Lung (tissue), 11 donors: ENCODE measurements at regions not wholly inside any gene's neighbourhood (a gene's known extent, or its start where the extent isn't known, plus 50 kb on each side); places are given as distances from the start of the nearest gene placed in this dataset.

Source experiments
- ATAC-seq: fragments of 200-7000 bp; cut with Tn5 transposase; one replicate; pipeline ENCODE4 v1.9.1; 2020; ENCODE audit warnings: moderate number of reproducible peaks; ENCODE audit not compliant: insufficient read depth, low FRiP score
- DNase-seq, 3 donors: peaks; one replicate each; pipeline ENCODE4 v3.0.0-alpha.2; 2013 to 2017
- H3K27ac ChIP-seq, 2 donors: one replicate each; pipeline ENCODE4 v1.5.1; 2013; ENCODE audit warnings: mild to moderate bottlenecking in 2 of 2, moderate library complexity in 2 of 2, control low read depth in 1 of 2, inconsistent platforms in 1 of 2, low read depth in 1 of 2, low read length in 1 of 2
- H3K27me3 ChIP-seq, 3 donors: one replicate each; pipeline ENCODE4 v1.5.1; 2013; ENCODE audit warnings: low read length in 2 of 3; ENCODE audit not compliant: control insufficient read depth in 3 of 3, insufficient read depth in 3 of 3
- H3K36me3 ChIP-seq, 4 donors: one replicate each; pipeline ENCODE4 v1.5.1; 2013; ENCODE audit warnings: low read length in 4 of 4, mild to moderate bottlenecking in 1 of 4, moderate library complexity in 1 of 4; ENCODE audit not compliant: control insufficient read depth in 4 of 4, insufficient read depth in 4 of 4
- H3K4me1 ChIP-seq, 5 donors: one replicate each; pipeline ENCODE4 v1.5.1; 2013; ENCODE audit warnings: low read length in 5 of 5, mild to moderate bottlenecking in 2 of 5, moderate library complexity in 1 of 5; ENCODE audit not compliant: control insufficient read depth in 5 of 5, insufficient read depth in 5 of 5
- H3K4me3 ChIP-seq: one replicate; pipeline ENCODE4 v1.5.1; 2013; ENCODE audit warnings: mild to moderate bottlenecking, control low read depth, moderate library complexity
- H3K9ac ChIP-seq, 2 donors: one replicate each; pipeline ENCODE4 v1.5.1; 2013; ENCODE audit warnings: low read length in 2 of 2, control low read depth in 1 of 2; ENCODE audit not compliant: insufficient read depth in 1 of 2
- H3K9me3 ChIP-seq, 4 donors: one replicate each; pipeline ENCODE4 v1.5.1; 2013; ENCODE audit warnings: low read length in 3 of 4, mild to moderate bottlenecking in 1 of 4, moderate library complexity in 1 of 4; ENCODE audit not compliant: control insufficient read depth in 4 of 4, insufficient read depth in 3 of 4
- WGBS, 2 donors: extraction: QIAGEN DNeasy Blood & Tissue Kit; methylation state at CpG; one replicate each; pipeline ENCODE4 v1.1.7; 2013; 5-methylcytosine and 5-hydroxymethylcytosine counted together
- TF ChIP-seq, protein P1 (sequence below): IDR thresholded peaks from 2 replicates; pipeline ENCODE4 v1.5.1; 2012; ENCODE audit warnings: mild to moderate bottlenecking; ENCODE audit errors: control extremely low read depth, extremely low read depth
- donor health status: control.
- donor health status: control.
- donor health status: Bipolar disorder and iron deficiency.
- donor health status: healthy.
- donor health status: DM: yes; HTN: yes; CAD: no.

DNA sequence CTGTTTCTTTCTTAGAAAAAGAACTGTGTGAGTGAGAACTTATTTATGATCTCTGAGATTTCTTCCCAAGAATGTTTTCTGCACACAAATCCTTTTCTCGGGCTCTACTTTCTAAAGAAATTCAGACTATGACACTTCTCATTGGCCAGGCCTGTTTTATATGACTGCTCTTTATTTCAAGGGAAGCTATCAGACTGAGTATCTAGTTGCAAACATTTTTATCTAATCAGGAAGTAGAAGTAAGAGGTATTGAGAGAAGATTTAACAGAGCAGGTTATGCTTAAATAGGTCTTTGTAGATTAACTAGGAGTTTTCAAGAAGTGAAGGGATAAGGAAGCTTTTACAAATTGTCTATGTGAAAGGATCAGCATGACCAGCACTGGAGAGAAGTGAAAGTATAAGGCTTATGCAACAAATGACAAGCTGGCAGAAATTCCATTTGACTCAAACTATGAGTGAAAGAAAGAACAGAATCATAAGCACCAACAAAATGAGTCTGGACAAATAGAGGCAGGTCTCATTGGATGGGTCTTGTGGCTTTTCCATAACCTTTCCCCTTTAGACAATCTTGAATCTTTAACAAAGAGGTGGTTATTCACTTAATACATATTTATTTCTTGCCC lies 71.9 kb upstream of the CHL1 start:
- Histone ChIP-seq H3K27me3 (no peaks in the 10 kb centered on the region), H3K27ac (no peak overlapping the region), H3K9ac (no peak overlapping the region), H3K4me1 (no peaks in the 10 kb centered on the region), H3K9me3 (no peaks in the 10 kb centered on the region), H3K36me3 (no peaks in the 10 kb centered on the region), H3K4me3 (no peak overlapping the region)
- no peak for ATAC-seq
- TF ChIP-seq, protein P1, sequence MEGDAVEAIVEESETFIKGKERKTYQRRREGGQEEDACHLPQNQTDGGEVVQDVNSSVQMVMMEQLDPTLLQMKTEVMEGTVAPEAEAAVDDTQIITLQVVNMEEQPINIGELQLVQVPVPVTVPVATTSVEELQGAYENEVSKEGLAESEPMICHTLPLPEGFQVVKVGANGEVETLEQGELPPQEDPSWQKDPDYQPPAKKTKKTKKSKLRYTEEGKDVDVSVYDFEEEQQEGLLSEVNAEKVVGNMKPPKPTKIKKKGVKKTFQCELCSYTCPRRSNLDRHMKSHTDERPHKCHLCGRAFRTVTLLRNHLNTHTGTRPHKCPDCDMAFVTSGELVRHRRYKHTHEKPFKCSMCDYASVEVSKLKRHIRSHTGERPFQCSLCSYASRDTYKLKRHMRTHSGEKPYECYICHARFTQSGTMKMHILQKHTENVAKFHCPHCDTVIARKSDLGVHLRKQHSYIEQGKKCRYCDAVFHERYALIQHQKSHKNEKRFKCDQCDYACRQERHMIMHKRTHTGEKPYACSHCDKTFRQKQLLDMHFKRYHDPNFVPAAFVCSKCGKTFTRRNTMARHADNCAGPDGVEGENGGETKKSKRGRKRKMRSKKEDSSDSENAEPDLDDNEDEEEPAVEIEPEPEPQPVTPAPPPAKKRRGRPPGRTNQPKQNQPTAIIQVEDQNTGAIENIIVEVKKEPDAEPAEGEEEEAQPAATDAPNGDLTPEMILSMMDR = no peak
- 69 to 81% methylated on average over 1 of the region's 1 CpG for WGBS, 2 donors
- DNase-seq = no peak

DNA sequence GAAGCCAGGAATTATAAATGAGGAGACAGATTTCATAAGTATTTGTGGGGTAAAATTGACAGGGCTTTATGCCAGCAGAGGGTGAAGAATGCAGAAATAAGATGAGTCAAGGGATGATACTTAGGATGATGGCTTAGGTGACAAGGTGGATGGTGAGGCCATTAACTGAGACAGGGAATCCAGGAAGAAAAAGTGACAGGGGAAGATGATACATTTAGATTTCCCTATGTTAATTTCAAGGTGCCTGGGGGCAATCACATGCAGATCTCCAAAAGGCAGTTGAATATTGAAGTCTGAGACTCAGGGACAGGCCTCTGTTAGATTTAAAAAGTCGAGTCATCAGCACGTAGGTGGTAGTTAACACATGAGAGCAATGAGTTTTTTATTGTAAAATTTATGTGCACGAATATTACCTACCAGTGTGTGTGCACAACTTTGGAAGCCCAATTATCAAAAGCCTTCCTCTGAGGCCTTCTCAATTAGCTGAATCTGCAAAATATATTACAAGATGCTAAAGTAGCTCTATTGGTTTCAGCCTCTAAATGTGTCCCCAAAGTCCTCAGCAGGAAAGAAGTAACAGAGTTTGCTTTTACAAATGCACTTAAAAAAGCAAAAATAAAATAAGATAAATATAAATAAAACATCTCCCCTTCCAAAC lies 67.9 kb upstream of the CHL1 start:
- WGBS, 2 donors = 68 to 82% methylated on average over 3 of the region's 3 CpGs

DNA sequence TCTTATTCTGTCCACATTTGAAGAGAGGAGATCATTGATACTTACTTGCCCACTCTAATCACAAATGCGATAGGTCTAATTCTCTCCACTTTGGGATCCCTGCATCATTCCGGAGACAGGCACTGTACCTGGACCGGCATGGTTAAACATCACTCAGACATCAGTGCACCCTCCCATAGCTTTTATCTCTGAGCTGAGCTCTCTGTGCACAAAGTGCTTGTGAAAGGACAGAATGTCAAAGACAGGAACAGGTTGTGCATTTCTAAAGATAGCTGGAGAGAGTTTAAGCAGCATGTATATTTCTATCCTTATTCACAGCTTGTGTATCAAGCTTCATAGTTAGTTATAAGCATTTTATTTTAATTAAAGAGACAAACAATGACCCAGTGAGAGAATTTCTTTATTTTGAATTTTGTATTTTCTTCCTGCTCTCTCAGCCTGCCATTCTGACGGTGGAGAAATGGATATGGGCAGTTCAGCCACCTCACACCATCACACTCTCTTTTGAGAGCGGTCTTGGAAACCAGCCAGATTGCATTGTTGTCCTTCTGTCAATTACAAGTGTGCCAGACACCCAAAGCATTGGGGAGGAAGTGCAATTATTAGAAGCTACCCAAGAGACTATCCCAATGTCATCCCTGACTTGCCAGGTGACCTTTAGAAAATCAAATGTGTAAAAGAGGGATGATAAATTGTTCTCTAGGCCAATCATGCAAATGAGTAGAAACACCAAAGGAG lies 65.2 kb upstream of the CHL1 start:
- Histone ChIP-seq H3K36me3 (no peaks in the 10 kb centered on the region), H3K9me3 (no peaks in the 10 kb centered on the region), H3K4me3 (no peak overlapping the region), H3K27ac (no peak overlapping the region), H3K27me3 (no peaks in the 10 kb centered on the region), H3K4me1 (no peaks in the 10 kb centered on the region), H3K9ac (no peak overlapping the region)
- TF ChIP-seq, protein P1 = no peak
- no peak for DNase-seq
- 78 to 84% methylated on average over 5 of the region's 5 CpGs for WGBS, 2 donors
- ATAC-seq = no peak

More for the DNA sequence above, 67.9 kb upstream of the CHL1 start:
- ATAC-seq (no peak), DNase-seq (no peak)
- TF ChIP-seq, protein P1 = no peak
- Histone ChIP-seq H3K4me3 (no peak overlapping the region), H3K27ac (no peak overlapping the region), H3K36me3 (no peaks in the 10 kb centered on the region), H3K9me3 (no peaks in the 10 kb centered on the region), H3K9ac (no peak overlapping the region), H3K27me3 (no peaks in the 10 kb centered on the region), H3K4me1 (no peaks in the 10 kb centered on the region)
